ENCODE measurements at regions not wholly inside any gene's neighbourhood (a gene's known extent, or its start where the extent isn't known, plus 50 kb on each side); places are given as distances from the start of the nearest gene placed in this dataset.

- no peak for TF ChIP-seq CTCF (IDR thresholded peaks at IDR 0.05; ENCODE audit: extremely low read depth, missing control alignments)
These were observed 179.1 kb upstream of the ETAA1 start for GRCh38 chr2:67218056-67218455.

GRCh38 chr2:67219651-67220050, 177.5 kb upstream of the ETAA1 start:
- no peak for DNase-seq (ENCODE audit: low spot score)
- no peak for TF ChIP-seq CTCF (IDR thresholded peaks at IDR 0.05; ENCODE audit: extremely low read depth, missing control alignments)

More at GRCh38 chr2:67218056-67218455, 179.1 kb upstream of the ETAA1 start:
- DNase-seq (ENCODE audit: low spot score): no peak

GRCh38 chr2:67221266-67221665, 175.9 kb upstream of the ETAA1 start:
- no peak for DNase-seq (ENCODE audit: low spot score)
- no peak for TF ChIP-seq CTCF (IDR thresholded peaks at IDR 0.05; ENCODE audit: extremely low read depth, missing control alignments)

- TF ChIP-seq CTCF (IDR thresholded peaks at IDR 0.05; ENCODE audit: extremely low read depth, missing control alignments): no peak
These were observed 171.7 kb upstream of the ETAA1 start for GRCh38 chr2:67225287-67225973.

GRCh38 chr2:67229706-67230105, 167.4 kb upstream of the ETAA1 start:
- no peak for DNase-seq (ENCODE audit: low spot score)
- no peak for TF ChIP-seq CTCF (IDR thresholded peaks at IDR 0.05; ENCODE audit: extremely low read depth, missing control alignments)

More at GRCh38 chr2:67225287-67225973, 171.7 kb upstream of the ETAA1 start:
- DNase-seq (ENCODE audit: low spot score): no peak

GRCh38 chr2:67232936-67233335, 164.2 kb upstream of the ETAA1 start:
- DNase-seq (ENCODE audit: low spot score): no peak
- no peak for TF ChIP-seq CTCF (IDR thresholded peaks at IDR 0.05; ENCODE audit: extremely low read depth, missing control alignments)

GRCh38 chr2:67234440-67234839, 162.7 kb upstream of the ETAA1 start:
- no peak for TF ChIP-seq CTCF (IDR thresholded peaks at IDR 0.05; ENCODE audit: extremely low read depth, missing control alignments)
- no peak for DNase-seq (ENCODE audit: low spot score)
